HepG2 (cell line): ENCODE measurements at regions not wholly inside any gene's neighbourhood (a gene's known extent, or its start where the extent isn't known, plus 50 kb on each side); places are given as distances from the start of the nearest gene placed in this dataset.

Experiments
- ATAC-seq: fragments of 200-7000 bp; cut with Tn5 transposase; 3 replicates; pipeline ENCODE4 v1.9.1; 2020; ENCODE audit warnings: mild to moderate bottlenecking, moderate library complexity
- BruUV-seq: library from RNA; stranded (reverse); fragments of 400-500 nt; replicated peaks from 2 replicates; lab custom pipeline; 2021; lab: Mats Ljungman, UMichigan
- CTCF ChIA-PET: fragments of 300-600 bp; formaldehyde crosslinking; extraction: SDS; loops from one replicate; lab custom pipeline; 2021; ENCODE audit warnings: low total read pairs, inconsistent platforms, low intra/inter-chr PET ratio; lab: Yijun Ruan, JAX
- POLR2A ChIA-PET: fragments of 350-600 bp; sonication (Branson Sonifier 250); formaldehyde crosslinking; loops from one replicate; lab custom pipeline; 2020; ENCODE audit warnings: antibody characterized with exemption, inconsistent platforms; lab: Yijun Ruan, JAX
- DNase-seq: peaks from one replicate; pipeline ENCODE4 v3.0.0-alpha.2; 2015; ENCODE audit warnings: low spot score
- FAIRE-seq: peaks from 3 replicates; lab custom pipeline; 2011; peaks lifted over from hg19 to GRCh38; lab: Jason Lieb, UNC
- H2AFZ ChIP-seq: one replicate; pipeline ENCODE4 v1.6.1; 2011; ENCODE audit warnings: low read length, inconsistent platforms
- H3K27ac ChIP-seq: fragments of 300-600 bp; 3 replicates; pipeline ENCODE4 v1.8.0; 2011; ENCODE audit warnings: mixed run types, mild to moderate bottlenecking, mixed read lengths, low read length, inconsistent platforms; ENCODE audit not compliant: insufficient read depth; ENCODE audit errors: extremely low read length
- H3K27me3 ChIP-seq, 2 experiments: fragments of 200-600 bp in 1 of 2; 2 replicates in 1 of 2; 3 replicates in 1 of 2; pipeline versions ENCODE4 v1.6.0 to v1.8.0; 2011; ENCODE audit warnings: low read length in 2 of 2, mild to moderate bottlenecking in 2 of 2, moderate library complexity in 2 of 2, inconsistent platforms in 1 of 2; ENCODE audit not compliant: insufficient read depth in 2 of 2, control insufficient read depth in 1 of 2
- H3K36me3 ChIP-seq, 2 experiments: fragments of 200-600 bp in 1 of 2; replicated peaks in 1 of 2; 2 replicates in 1 of 2; 3 replicates in 1 of 2; pipeline versions ENCODE4 v1.5.1 to v1.8.0; 2011; ENCODE audit warnings: low read length in 2 of 2, inconsistent platforms in 1 of 2; ENCODE audit not compliant: insufficient read depth in 2 of 2, control insufficient read depth in 1 of 2
- H3K4me1 ChIP-seq: 2 replicates; pipeline ENCODE4 v1.5.1; 2012; ENCODE audit warnings: low read length, inconsistent platforms; ENCODE audit not compliant: insufficient read depth
- H3K4me2 ChIP-seq: 2 replicates; pipeline ENCODE4 v1.6.0; 2011; ENCODE audit warnings: low read depth, low read length, inconsistent platforms
- H3K4me3 ChIP-seq, 3 experiments: fragments of 200-600 bp in 1 of 3; sonication (generic), shearing (Covaris generic) in 1 of 3; replicated peaks in 1 of 3; 2 replicates each; pipeline ENCODE4 v1.5.1; 2011 to 2016; ENCODE audit warnings: low read length in 3 of 3, inconsistent platforms in 2 of 3, low read depth in 2 of 3, mild to moderate bottlenecking in 2 of 3, control low read depth in 1 of 3, mixed read lengths in 1 of 3; ENCODE audit not compliant: insufficient read depth in 1 of 3
- H3K79me2 ChIP-seq: one replicate; pipeline ENCODE4 v1.6.1; 2011; ENCODE audit warnings: low read length, inconsistent platforms; ENCODE audit not compliant: insufficient read depth
- H3K9ac ChIP-seq: 2 replicates; pipeline ENCODE4 v1.6.0; 2011; ENCODE audit warnings: mild to moderate bottlenecking, low read depth, low read length, inconsistent platforms; ENCODE audit not compliant: insufficient read depth
- H3K9me3 ChIP-seq: 2 replicates; pipeline ENCODE4 v1.5.1; 2012; ENCODE audit warnings: mild to moderate bottlenecking, low read length
- H4K20me1 ChIP-seq: 2 replicates; pipeline ENCODE4 v1.6.0; 2011; ENCODE audit warnings: inconsistent platforms, mild to moderate bottlenecking, low read length, moderate library complexity; ENCODE audit not compliant: insufficient read depth
- CHD4 ChIP-seq: fragments of 200-600 bp; sonication (generic); IDR thresholded peaks from 2 replicates; pipeline ENCODE4 v1.7.0; 2017; ENCODE audit warnings: mild to moderate bottlenecking, low read length, borderline replicate concordance
- KLF16 ChIP-seq, 2 experiments: sonication (generic) in 1 of 2; formaldehyde crosslinking in 1 of 2; IDR thresholded peaks; 2 replicates each; pipeline versions ENCODE4 v1.6.1 to v1.8.0; 2016 to 2023; ENCODE audit warnings: missing genetic modification reagents in 2 of 2, missing compliant biosample characterization in 1 of 2
- NFYB ChIP-seq: sonication (generic); formaldehyde crosslinking; IDR thresholded peaks from 2 replicates; pipeline ENCODE4 v1.4.0; 2020; ENCODE audit warnings: missing genetic modification reagents
- TBX2 ChIP-seq: sonication (generic); formaldehyde crosslinking; IDR thresholded peaks from 2 replicates; pipeline ENCODE4 v1.5.0; 2020; ENCODE audit warnings: missing genetic modification reagents, mild to moderate bottlenecking, borderline replicate concordance
- ZMYM2 ChIP-seq: sonication (generic); formaldehyde crosslinking; IDR thresholded peaks from 2 replicates; pipeline ENCODE4 v1.8.0; 2022; ENCODE audit warnings: mild to moderate bottlenecking, missing genetic modification reagents
- WGBS: methylation state at CpG from one replicate; pipeline ENCODE4 v1.1.6; 2017; ENCODE audit warnings: low lambda C conversion rate; 5-methylcytosine and 5-hydroxymethylcytosine counted together
- in situ Hi-C: cut with HindIII; loops from 2 replicates; pipeline ENCODE4 v1.10.0; 2017; ENCODE audit warnings: low pct_unique_long_range_greater_than_20kb; ENCODE audit not compliant: extremely low pct_ligation_motif_present
- intact Hi-C: fragments of 100-400 bp; cut with micrococcal nuclease; formaldehyde crosslinking; loops from one replicate; pipeline ENCODE4 v1.10.0; 2022; ENCODE audit not compliant: unreplicated experiment
- TF ChIP-seq, protein P1 (sequence below): sonication (generic); formaldehyde crosslinking; IDR thresholded peaks from 2 replicates; pipeline ENCODE4 v1.5.1; 2020; ENCODE audit warnings: mild to moderate bottlenecking, missing genetic modification reagents

DNA sequence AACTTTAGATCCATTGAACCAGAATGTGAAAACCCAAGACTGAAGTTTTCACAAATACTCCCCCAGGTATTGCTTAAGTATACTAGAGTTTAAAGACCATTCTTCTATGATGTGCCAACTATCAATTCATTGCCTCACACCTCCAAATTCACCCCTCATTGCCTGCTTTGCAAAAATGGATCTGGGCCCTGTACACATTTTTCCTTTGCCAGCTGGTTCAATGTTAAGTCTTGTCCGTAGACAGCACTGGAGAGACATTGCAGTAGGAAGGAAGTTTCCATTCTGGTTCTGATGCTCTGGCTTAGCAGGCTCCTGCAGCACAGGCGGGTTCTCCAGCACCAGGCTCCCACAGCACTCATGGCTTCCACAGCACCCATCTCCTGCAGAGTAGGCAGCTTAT, 130.0 kb downstream of the PROX1 start:
- ATAC-seq (no peak), FAIRE-seq (no peak), DNase-seq (no peak)
- Histone ChIP-seq H3K36me3 (no peaks in the 10 kb centered on the region), H3K4me2 (no peak overlapping the region), H3K9ac (no peak overlapping the region), H2AFZ (no peak overlapping the region), H3K79me2 (no peaks in the 10 kb centered on the region), H3K9me3 (peaks cover 14% of the 10 kb centered on the region), H3K4me3 (no peak overlapping the region), H3K4me1 (peaks cover 17% of the 10 kb centered on the region), H3K27me3 (no peaks in the 10 kb centered on the region), H3K27ac (no peak overlapping the region), H4K20me1 (no peaks in the 10 kb centered on the region)
- BruUV-seq: no TSS peak
- ChIA-PET POLR2A (no interaction called here), CTCF (no interaction called here)
- intact Hi-C loops (no loop called here), in situ Hi-C loops (loop anchor here (25.0 kb wide), 1 partner anchor 105 kb away; no protein-coding TSS in a partner anchor)
- 96% methylated on average over 2 of the region's 2 CpGs for WGBS
- TF ChIP-seq, protein P1, sequence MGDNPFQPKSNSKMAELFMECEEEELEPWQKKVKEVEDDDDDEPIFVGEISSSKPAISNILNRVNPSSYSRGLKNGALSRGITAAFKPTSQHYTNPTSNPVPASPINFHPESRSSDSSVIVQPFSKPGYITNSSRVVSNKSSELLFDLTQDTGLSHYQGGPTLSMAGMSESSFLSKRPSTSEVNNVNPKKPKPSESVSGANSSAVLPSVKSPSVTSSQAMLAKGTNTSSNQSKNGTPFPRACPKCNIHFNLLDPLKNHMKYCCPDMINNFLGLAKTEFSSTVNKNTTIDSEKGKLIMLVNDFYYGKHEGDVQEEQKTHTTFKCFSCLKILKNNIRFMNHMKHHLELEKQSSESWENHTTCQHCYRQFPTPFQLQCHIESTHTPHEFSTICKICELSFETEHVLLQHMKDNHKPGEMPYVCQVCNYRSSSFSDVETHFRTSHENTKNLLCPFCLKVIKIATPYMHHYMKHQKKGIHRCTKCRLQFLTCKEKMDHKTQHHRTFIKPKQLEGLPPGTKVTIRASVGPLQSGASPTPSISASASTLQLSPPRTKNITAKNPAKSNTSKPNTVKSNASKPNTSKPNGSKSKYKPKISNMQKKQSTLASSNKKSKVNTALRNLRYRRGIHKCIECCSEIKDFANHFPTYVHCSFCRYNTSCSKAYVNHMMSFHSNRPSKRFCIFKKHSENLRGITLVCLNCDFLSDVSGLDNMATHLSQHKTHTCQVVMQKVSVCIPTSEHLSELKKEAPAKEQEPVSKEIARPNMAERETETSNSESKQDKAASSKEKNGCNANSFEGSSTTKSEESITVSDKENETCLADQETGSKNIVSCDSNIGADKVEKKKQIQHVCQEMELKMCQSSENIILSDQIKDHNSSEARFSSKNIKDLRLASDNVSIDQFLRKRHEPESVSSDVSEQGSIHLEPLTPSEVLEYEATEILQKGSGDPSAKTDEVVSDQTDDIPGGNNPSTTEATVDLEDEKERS (CRISPR knock-in tag): peak; percentile 98
- TF ChIP-seq ZMYM2 (peak; percentile 55; the same call in 1 of the 2 replicates), NFYB (no peak), CHD4 (0 out of 2 replicates have a peak, but pooled peaks have one; percentile 43), TBX2 (CRISPR knock-in tag) (no peak), KLF16 (CRISPR knock-in tag; IDR thresholded peaks at IDR 0.05) (no peak)
